GM21360 (cell line): ENCODE measurements at regions not wholly inside any gene's neighbourhood (a gene's known extent, or its start where the extent isn't known, plus 50 kb on each side); places are given as distances from the start of the nearest gene placed in this dataset.

ENCODE experiments used
- ATAC-seq: cut with Tn5 transposase; IDR thresholded peaks from one replicate; pipeline ENCODE4 v1.9.1; 2021; ENCODE audit warnings: mild to moderate bottlenecking, moderate library complexity; ENCODE audit not compliant: unreplicated experiment

GRCh38 chr2:149828520-149829210 is 241.1 kb upstream of the MMADHC start:
- no peak for ATAC-seq

- ATAC-seq = no peak
These were observed 240.1 kb upstream of the MMADHC start for GRCh38 chr2:149827585-149828126.

DNA sequence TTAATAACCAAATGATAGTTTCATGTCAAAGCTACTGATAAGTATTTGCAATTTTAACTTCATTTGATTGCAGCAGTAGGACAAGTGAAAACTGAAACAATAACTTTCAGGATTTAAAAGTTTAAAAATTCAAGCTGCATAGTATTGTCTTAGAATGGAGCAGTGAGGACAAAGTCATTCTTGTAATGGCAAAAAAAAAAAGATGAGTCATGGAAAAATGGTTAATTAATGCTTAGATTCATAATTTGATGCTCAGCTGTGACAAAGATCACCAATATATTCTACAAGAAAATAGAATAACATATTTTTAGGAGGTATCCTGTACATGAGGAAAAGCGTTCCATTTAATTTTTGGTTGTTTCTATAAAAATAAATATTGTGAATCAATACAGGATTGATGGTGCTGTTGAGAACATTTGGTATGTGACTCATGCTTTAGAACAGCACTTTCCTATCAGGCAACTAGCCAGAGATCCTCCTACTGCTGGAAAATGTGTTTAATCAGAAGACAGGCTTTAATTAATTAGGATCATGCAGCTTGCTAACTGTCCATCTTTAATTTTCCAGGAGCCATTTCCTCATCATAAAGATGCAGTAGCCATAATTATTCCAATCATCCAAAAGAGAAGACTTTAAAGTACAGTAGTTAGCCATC is 239.0 kb upstream of the MMADHC start:
- ATAC-seq = no peak

GRCh38 chr2:149825473-149825872 is 237.9 kb upstream of the MMADHC start:
- ATAC-seq = no peak

GRCh38 chr2:149824136-149824535 is 236.6 kb upstream of the MMADHC start:
- no peak for ATAC-seq

GRCh38 chr2:149819356-149819957 is 231.9 kb upstream of the MMADHC start:
- no peak for ATAC-seq

GRCh38 chr2:149816756-149817551 is 229.4 kb upstream of the MMADHC start:
- ATAC-seq = no peak

DNA sequence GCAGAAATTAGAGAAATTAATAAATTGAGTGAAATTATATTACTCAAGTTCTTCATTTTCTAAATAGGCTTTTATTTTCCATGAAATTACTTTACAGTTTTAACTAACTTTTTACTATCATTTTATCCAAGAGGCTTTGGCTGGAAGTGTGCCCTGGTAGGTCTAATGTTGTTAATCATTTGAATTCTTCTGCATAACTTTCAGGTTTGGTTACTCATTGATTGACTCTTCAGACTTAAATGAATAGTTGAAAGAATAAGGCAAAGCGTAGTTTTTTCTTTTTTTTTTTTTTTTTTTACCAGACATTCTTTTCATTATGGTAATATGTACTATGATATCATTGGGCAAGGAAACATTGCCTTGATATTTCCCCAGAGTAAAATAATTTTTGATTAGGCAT is 228.4 kb upstream of the MMADHC start:
- ATAC-seq = no peak

- no peak for ATAC-seq
These were observed 227.3 kb upstream of the MMADHC start for GRCh38 chr2:149814901-149815300.

- no peak for ATAC-seq
These were observed 226.5 kb upstream of the MMADHC start for GRCh38 chr2:149814049-149814448.

- no peak for ATAC-seq
These were observed 221.0 kb upstream of the MMADHC start for GRCh38 chr2:149808556-149808955.

GRCh38 chr2:149806651-149807050 is 219.1 kb upstream of the MMADHC start:
- no peak for ATAC-seq

DNA sequence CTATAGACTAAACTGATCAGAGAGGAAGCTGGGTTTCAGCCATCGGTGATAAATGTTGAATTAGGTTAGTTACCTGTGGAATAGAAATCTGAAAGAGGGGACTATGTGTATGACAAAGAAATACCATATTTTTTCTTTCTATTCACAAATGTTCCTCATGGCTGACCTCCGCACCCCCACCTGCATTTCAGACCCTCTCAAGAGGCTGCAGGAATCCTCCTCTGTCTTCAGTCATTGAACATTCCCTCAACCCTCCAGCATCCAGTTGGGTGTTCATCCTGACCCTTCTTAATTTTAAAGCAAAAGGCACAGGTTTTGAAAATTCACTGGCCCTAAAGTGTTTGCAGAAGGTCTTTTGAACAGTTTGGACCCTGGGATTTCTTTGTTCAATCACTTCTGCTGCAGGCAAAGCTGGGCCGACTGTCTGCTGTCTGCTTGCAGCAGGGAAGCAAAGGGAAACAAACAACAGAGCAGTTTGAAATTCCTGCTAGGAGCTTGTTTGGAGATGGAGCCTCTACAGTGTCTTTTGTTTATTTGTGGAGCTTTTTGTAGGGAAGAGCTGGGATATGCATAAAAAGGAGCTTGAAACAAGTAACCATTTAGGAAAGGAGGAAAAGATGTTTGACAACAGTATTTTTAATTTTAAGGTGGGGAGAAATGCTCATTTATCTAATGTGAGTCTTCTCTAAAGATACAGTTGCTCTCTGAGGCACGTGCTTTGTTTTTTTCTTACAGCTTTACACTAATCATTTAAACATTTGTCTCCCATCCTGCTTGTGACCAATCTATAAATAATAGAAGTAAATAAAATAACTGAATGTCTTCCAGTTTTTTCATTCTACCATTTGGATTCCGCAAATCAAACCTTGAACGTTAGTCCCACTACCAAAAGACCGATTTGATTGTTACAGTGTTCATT is 213.3 kb upstream of the MMADHC start:
- ATAC-seq = no peak

- ATAC-seq = no peak
These were observed 211.6 kb upstream of the MMADHC start for GRCh38 chr2:149799013-149799705.

DNA sequence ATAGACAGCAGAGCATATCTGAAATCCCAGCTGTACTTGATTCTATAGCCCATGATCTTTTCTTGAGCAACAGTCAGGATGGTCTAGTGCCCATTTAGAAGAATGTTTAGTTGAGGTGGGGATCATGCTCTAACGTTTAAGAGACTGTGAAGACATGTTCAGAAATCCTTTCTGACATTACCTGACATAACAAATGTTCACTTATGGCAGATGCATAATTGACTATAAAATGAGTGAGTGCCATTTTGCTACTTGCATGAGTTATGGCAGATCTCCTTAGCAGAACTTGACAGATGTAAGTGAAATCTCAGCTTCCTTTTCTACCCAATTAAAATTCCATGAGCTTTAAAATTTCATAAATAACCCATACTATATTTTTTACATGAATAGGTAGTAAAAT is 209.5 kb upstream of the MMADHC start:
- no peak for ATAC-seq

GRCh38 chr2:149789549-149789948 is 202.0 kb upstream of the MMADHC start:
- ATAC-seq = no peak

- ATAC-seq = no peak
These were observed 199.6 kb upstream of the MMADHC start for GRCh38 chr2:149787206-149787605.

- no peak for ATAC-seq
These were observed 195.7 kb upstream of the MMADHC start for GRCh38 chr2:149783284-149783683.

GRCh38 chr2:149782572-149782971 is 195.0 kb upstream of the MMADHC start:
- ATAC-seq = no peak
